ENCODE measurements at regions not wholly inside any gene's neighbourhood (a gene's known extent, or its start where the extent isn't known, plus 50 kb on each side); places are given as distances from the start of the nearest gene placed in this dataset.

- no peak for DNase-seq
Measured at GRCh38 chr14:81673930-81674329, 140.3 kb upstream of the SEL1L start.

GRCh38 chr14:81676395-81676794 is 142.7 kb upstream of the SEL1L start:
- DNase-seq: no peak

- DNase-seq: no peak
Measured at GRCh38 chr14:81676879-81677278, 143.2 kb upstream of the SEL1L start.

GRCh38 chr14:81677736-81678135 is 144.1 kb upstream of the SEL1L start:
- DNase-seq: no peak

- no peak for DNase-seq
Measured at GRCh38 chr14:81679226-81679625, 145.6 kb upstream of the SEL1L start.

- DNase-seq: no peak
Measured at GRCh38 chr14:81681541-81681940, 147.9 kb upstream of the SEL1L start.

- no peak for DNase-seq
Measured at GRCh38 chr14:81682134-81682533, 148.5 kb upstream of the SEL1L start.

- DNase-seq: no peak
Measured at GRCh38 chr14:81682701-81683100, 149.0 kb upstream of the SEL1L start.

GRCh38 chr14:81684696-81685095 is 151.0 kb upstream of the SEL1L start:
- DNase-seq: no peak

- no peak for DNase-seq
Measured at GRCh38 chr14:81686512-81686911, 152.9 kb upstream of the SEL1L start.

- no peak for DNase-seq
Measured at GRCh38 chr14:81691931-81692330, 158.3 kb upstream of the SEL1L start.

- no peak for DNase-seq
Measured at GRCh38 chr14:81694419-81694818, 160.8 kb upstream of the SEL1L start.

- DNase-seq: no peak
Measured at GRCh38 chr14:81709681-81710080, 176.0 kb upstream of the SEL1L start.

GRCh38 chr14:81710232-81710845 is 176.7 kb upstream of the SEL1L start:
- DNase-seq: no peak

GRCh38 chr14:81715731-81716130 is 182.1 kb upstream of the SEL1L start:
- no peak for DNase-seq

GRCh38 chr14:81716953-81717352 is 183.3 kb upstream of the SEL1L start:
- DNase-seq: no peak

- DNase-seq: no peak
Measured at GRCh38 chr14:81723956-81724355, 190.3 kb upstream of the SEL1L start.

GRCh38 chr14:81727218-81727617 is 193.6 kb upstream of the SEL1L start:
- DNase-seq: no peak

- DNase-seq: no peak
Measured at GRCh38 chr14:81728447-81728846, 194.8 kb upstream of the SEL1L start.

- DNase-seq: no peak
Measured at GRCh38 chr14:81729622-81730021, 196.0 kb upstream of the SEL1L start.

GRCh38 chr14:81737938-81738337 is 204.3 kb upstream of the SEL1L start:
- DNase-seq: no peak

- no peak for DNase-seq
Measured at GRCh38 chr14:81738946-81739659, 205.4 kb upstream of the SEL1L start.

- DNase-seq: no peak
Measured at GRCh38 chr14:81743605-81744004, 210.0 kb upstream of the SEL1L start.

- DNase-seq: no peak
Measured at GRCh38 chr14:81751198-81751597, 217.5 kb upstream of the SEL1L start.

- DNase-seq: no peak
Measured at GRCh38 chr14:81759541-81759940, 225.9 kb upstream of the SEL1L start.

Measured in NCI-H774 (cell line).